Smooth muscle cell (in vitro differentiated cells): ENCODE measurements at regions not wholly inside any gene's neighbourhood (a gene's known extent, or its start where the extent isn't known, plus 50 kb on each side); places are given as distances from the start of the nearest gene placed in this dataset.
A peak's percentile ranks its signal among the peaks of the same experiment; 100 is the strongest.

Experiments
- DNase-seq: peaks from one replicate; lab custom pipeline; 2025; ENCODE audit not compliant: unreplicated experiment; lab: John Stamatoyannopoulos, UW
- H2AFZ ChIP-seq: fragments of 200-600 bp; sonication (generic); 2 replicates; pipeline ENCODE4 v1.6.0; 2016; ENCODE audit warnings: antibody characterized with exemption, low read depth, mild to moderate bottlenecking
- H3F3A ChIP-seq: fragments of 200-600 bp; sonication (generic); 2 replicates; pipeline ENCODE4 v1.6.0; 2017; ENCODE audit warnings: antibody characterized with exemption, low read depth
- H3K27ac ChIP-seq: fragments of 200-600 bp; sonication (generic); 2 replicates; pipeline ENCODE4 v1.5.1; 2016; ENCODE audit warnings: low read depth, mild to moderate bottlenecking
- H3K27me3 ChIP-seq: fragments of 200-600 bp; sonication (generic); 2 replicates; pipeline ENCODE4 v1.6.1; 2016; ENCODE audit warnings: low read depth, mild to moderate bottlenecking
- H3K36me3 ChIP-seq: fragments of 200-600 bp; sonication (generic); 2 replicates; pipeline ENCODE4 v1.5.1; 2016; ENCODE audit warnings: low read depth
- H3K4me1 ChIP-seq: fragments of 200-600 bp; sonication (generic); 2 replicates; pipeline ENCODE4 v1.5.1; 2016; ENCODE audit warnings: low read depth
- H3K4me2 ChIP-seq: fragments of 200-600 bp; sonication (generic); 2 replicates; pipeline ENCODE4 v1.6.0; 2016; ENCODE audit warnings: mild to moderate bottlenecking
- H3K4me3 ChIP-seq: fragments of 200-600 bp; sonication (generic); 2 replicates; pipeline ENCODE4 v1.5.1; 2016; ENCODE audit warnings: mild to moderate bottlenecking
- H3K79me2 ChIP-seq: fragments of 200-600 bp; sonication (generic); 2 replicates; pipeline ENCODE4 v1.6.0; 2016; ENCODE audit warnings: low read depth, mild to moderate bottlenecking
- H3K9ac ChIP-seq: fragments of 200-600 bp; sonication (generic); 2 replicates; pipeline ENCODE4 v1.6.0; 2016; ENCODE audit warnings: low read depth
- H3K9me3 ChIP-seq: fragments of 200-600 bp; sonication (generic); replicated peaks from 2 replicates; pipeline ENCODE4 v1.5.1; 2016; ENCODE audit warnings: low read depth
- H4K20me1 ChIP-seq: fragments of 200-600 bp; sonication (generic); 2 replicates; pipeline ENCODE4 v1.6.0; 2016; ENCODE audit warnings: low read depth
- WGBS: methylation state at CpG from one replicate; pipeline ENCODE4 v1.1.7; 2016; ENCODE audit warnings: low lambda C conversion rate; 5-methylcytosine and 5-hydroxymethylcytosine counted together
- TF ChIP-seq, protein P1 (sequence below): fragments of 200-600 bp; sonication (generic); IDR thresholded peaks from 2 replicates; pipeline ENCODE4 v1.5.1; 2017; ENCODE audit warnings: borderline replicate concordance, mild to moderate bottlenecking, antibody characterized with exemption; ENCODE audit not compliant: insufficient read depth, poor library complexity, severe bottlenecking

DNA sequence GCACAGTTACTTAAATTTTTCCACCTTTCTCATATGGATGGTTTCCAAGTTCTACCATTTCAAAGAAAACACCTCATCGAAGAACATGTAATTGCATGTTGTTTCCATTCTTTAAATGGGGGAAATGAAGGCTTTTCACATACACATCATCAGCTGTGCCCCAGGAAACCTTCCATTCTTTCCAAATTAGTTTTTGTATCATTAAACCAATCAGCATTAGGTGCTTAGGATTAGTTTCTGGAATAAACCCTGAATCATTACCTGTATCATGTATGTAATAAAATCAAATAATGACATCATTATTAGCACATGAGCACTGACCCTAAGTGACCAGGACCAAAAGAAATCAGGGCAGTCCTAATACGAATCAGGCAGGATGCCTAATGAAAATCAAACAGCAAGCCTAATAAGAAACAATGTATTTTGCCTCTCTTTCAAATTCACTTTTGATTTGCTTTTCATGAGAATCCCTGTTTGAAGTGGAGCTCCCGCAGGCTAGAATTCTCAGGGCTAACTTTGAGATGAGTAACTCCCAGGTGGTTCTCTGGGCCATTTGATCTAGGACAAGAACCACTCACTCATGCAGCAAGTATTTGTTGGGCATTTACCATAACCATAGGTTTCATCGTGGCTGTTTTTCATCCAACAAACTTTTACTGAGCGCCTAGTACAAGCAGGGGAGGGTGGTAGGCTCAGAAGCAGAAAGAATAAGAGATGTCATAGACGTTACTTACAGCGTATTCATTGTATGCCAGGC lies 89.2 kb downstream of the MZT1 start:
- no peaks in the 10 kb centered on the region for H3K27me3 ChIP-seq
- DNase-seq: no peak
- peak overlapping the region; percentile 66 for H3K27ac ChIP-seq
- no peaks in the 10 kb centered on the region for H3F3A ChIP-seq
- no peaks in the 10 kb centered on the region for H4K20me1 ChIP-seq
- TF ChIP-seq, protein P1, sequence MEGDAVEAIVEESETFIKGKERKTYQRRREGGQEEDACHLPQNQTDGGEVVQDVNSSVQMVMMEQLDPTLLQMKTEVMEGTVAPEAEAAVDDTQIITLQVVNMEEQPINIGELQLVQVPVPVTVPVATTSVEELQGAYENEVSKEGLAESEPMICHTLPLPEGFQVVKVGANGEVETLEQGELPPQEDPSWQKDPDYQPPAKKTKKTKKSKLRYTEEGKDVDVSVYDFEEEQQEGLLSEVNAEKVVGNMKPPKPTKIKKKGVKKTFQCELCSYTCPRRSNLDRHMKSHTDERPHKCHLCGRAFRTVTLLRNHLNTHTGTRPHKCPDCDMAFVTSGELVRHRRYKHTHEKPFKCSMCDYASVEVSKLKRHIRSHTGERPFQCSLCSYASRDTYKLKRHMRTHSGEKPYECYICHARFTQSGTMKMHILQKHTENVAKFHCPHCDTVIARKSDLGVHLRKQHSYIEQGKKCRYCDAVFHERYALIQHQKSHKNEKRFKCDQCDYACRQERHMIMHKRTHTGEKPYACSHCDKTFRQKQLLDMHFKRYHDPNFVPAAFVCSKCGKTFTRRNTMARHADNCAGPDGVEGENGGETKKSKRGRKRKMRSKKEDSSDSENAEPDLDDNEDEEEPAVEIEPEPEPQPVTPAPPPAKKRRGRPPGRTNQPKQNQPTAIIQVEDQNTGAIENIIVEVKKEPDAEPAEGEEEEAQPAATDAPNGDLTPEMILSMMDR: no peak
- H3K4me3 ChIP-seq: no peak overlapping the region
- no peaks in the 10 kb centered on the region for H3K79me2 ChIP-seq
- H3K4me2 ChIP-seq: no peak overlapping the region
- no peak overlapping the region for H2AFZ ChIP-seq
- H3K9me3 ChIP-seq: no peaks in the 10 kb centered on the region
- H3K36me3 ChIP-seq: no peaks in the 10 kb centered on the region
- WGBS: 50% methylated on average over 7 of the region's 7 CpGs
- peaks cover 7% of the 10 kb centered on the region for H3K4me1 ChIP-seq
- H3K9ac ChIP-seq: no peak overlapping the region

DNA sequence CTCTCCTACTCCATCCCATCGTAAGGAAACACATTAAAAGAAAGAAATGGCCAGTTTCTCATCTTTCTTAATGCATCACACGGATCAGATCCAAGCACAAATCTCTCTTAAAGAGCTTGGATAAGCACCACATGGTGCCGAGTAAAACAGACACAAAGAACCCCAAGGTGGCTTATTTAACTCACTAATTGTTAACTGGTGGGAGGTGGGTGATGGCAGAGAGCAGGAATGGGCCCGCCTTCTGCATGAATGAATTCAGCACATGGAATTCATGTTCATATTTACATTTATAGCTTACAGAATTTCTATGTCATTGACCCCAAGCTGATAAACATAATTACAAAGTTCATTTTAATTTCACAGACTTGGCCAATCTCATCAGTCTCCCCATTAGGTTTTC lies 89.9 kb downstream of the MZT1 start:
- Histone ChIP-seq H2AFZ (no peak overlapping the region), H3K4me1 (peaks cover 7% of the 10 kb centered on the region), H4K20me1 (no peaks in the 10 kb centered on the region), H3K4me2 (no peak overlapping the region), H3K9ac (no peak overlapping the region), H3K9me3 (no peaks in the 10 kb centered on the region), H3K79me2 (no peaks in the 10 kb centered on the region), H3K36me3 (no peaks in the 10 kb centered on the region), H3K27me3 (no peaks in the 10 kb centered on the region), H3F3A (no peaks in the 10 kb centered on the region), H3K4me3 (no peak overlapping the region), H3K27ac (peak overlapping the region; percentile 66)
- TF ChIP-seq, protein P1: no peak
- no peak for DNase-seq
- 71% methylated on average over 4 of the region's 4 CpGs for WGBS

DNA sequence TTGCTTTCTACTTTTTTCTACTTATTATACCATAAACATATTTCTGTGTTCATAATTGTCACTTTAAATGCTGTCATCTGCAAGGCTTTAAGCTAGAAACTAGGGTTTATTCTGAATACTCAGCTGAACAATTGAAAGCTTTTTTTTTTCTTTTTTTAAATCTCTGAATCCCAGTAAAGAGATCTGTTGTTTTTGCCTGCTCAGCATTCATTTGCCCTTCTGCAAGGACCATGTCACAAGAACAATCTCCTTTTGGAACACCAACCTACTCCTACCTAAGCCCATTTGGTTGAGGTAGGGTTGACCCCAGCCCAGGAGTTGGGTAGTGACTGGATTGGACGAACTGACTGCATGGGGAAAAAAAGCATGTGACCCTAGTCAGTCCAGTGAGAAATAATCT lies 92.6 kb downstream of the MZT1 start:
- Histone ChIP-seq H3K9me3 (no peaks in the 10 kb centered on the region), H2AFZ (no peak overlapping the region), H3K4me2 (no peak overlapping the region), H3K36me3 (no peaks in the 10 kb centered on the region), H4K20me1 (no peaks in the 10 kb centered on the region), H3K79me2 (no peaks in the 10 kb centered on the region), H3K4me1 (peaks cover 7% of the 10 kb centered on the region), H3F3A (no peaks in the 10 kb centered on the region), H3K27ac (no peak overlapping the region), H3K4me3 (no peak overlapping the region), H3K27me3 (no peaks in the 10 kb centered on the region), H3K9ac (no peak overlapping the region)
- TF ChIP-seq, protein P1: no peak
- DNase-seq: no peak
- WGBS: 80% methylated on average over 1 of the region's 1 CpG

DNA sequence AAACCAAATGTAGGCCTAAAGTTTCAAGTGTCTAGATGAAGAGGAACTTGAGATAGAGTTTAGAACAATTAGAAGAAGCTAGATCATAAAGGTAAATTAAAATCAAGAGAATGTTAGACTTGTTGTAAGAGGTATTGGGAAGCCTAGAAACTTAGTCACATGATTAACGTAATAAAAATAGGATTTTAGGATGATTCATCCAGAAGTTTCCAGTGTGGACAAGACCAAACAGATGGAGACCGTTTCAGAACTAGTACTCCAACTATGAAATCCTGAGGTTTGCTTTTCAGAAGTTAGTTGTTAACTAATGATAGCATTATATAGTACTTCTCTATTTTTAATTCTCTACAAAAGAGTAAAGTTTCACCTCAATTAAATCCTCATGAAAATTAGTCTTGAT lies 104.9 kb downstream of the MZT1 start:
- Histone ChIP-seq H3K4me1 (no peaks in the 10 kb centered on the region), H3K27me3 (no peaks in the 10 kb centered on the region), H3K4me2 (no peak overlapping the region), H3K9ac (no peak overlapping the region), H2AFZ (peak overlapping the region; percentile 27), H3K4me3 (no peak overlapping the region), H3K36me3 (no peaks in the 10 kb centered on the region), H3F3A (no peaks in the 10 kb centered on the region), H4K20me1 (no peaks in the 10 kb centered on the region), H3K27ac (no peak overlapping the region), H3K79me2 (no peaks in the 10 kb centered on the region), H3K9me3 (no peaks in the 10 kb centered on the region)
- 70% methylated on average over 2 of the region's 2 CpGs for WGBS
- no peak for DNase-seq
- TF ChIP-seq, protein P1: no peak
